ENCODE measurements at regions not wholly inside any gene's neighbourhood (a gene's known extent, or its start where the extent isn't known, plus 50 kb on each side); places are given as distances from the start of the nearest gene placed in this dataset.

- TF ChIP-seq CTCF (IDR thresholded peaks at IDR 0.05) (no peak), POLR2A (IDR thresholded peaks at IDR 0.05) (no peak), POLR2AphosphoS5 (IDR thresholded peaks at IDR 0.05) (no peak)
Observed at GRCh38 chr7:32395168-32395567, 95.0 kb downstream of the LSM5 start.
